Right lobe of liver (tissue), 4 donors: ENCODE measurements at regions not wholly inside any gene's neighbourhood (a gene's known extent, or its start where the extent isn't known, plus 50 kb on each side); places are given as distances from the start of the nearest gene placed in this dataset.

Experiments
- POLR2A ChIP-seq: fragments of 450-650 bp; IDR thresholded peaks from one replicate; pipeline ENCODE4 v1.6.1; 2017; ENCODE audit warnings: antibody characterized with exemption, mild to moderate bottlenecking
- TF ChIP-seq, protein P1 (sequence below), 4 donors: fragments of 200-600 bp in 3 of 4; fragments of 450-650 bp in 1 of 4; IDR thresholded peaks; one replicate each; pipeline versions ENCODE4 v1.5.1 to v1.8.0; 2016 to 2022; ENCODE audit warnings: antibody characterized with exemption in 4 of 4, mild to moderate bottlenecking in 2 of 4
- donor health status: DM: no; HTN: no; CAD: no.
- donor health status: DM: no; HTN: no; CAD: no.
- donor health status: DM: no; HTN: yes; CAD: no.

DNA sequence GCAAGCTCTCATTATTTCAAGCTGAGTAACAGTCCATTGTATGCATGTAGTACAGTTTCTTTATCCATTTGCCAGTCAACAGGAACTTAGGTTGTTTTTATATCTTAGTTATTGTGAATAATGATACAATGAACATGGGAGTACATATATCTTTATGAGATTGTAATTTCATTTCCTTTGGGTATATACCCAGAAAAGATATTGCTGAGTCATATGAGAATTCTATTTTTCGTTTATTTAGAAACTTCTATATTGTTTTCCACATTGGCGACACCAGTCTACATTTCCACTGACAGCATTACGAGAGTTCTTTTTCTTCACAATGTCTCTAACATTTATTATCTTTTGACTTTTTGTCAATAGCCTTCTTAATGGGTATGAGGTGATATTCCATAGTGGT lies 477.8 kb upstream of the PAPPA start:
- TF ChIP-seq, protein P1, sequence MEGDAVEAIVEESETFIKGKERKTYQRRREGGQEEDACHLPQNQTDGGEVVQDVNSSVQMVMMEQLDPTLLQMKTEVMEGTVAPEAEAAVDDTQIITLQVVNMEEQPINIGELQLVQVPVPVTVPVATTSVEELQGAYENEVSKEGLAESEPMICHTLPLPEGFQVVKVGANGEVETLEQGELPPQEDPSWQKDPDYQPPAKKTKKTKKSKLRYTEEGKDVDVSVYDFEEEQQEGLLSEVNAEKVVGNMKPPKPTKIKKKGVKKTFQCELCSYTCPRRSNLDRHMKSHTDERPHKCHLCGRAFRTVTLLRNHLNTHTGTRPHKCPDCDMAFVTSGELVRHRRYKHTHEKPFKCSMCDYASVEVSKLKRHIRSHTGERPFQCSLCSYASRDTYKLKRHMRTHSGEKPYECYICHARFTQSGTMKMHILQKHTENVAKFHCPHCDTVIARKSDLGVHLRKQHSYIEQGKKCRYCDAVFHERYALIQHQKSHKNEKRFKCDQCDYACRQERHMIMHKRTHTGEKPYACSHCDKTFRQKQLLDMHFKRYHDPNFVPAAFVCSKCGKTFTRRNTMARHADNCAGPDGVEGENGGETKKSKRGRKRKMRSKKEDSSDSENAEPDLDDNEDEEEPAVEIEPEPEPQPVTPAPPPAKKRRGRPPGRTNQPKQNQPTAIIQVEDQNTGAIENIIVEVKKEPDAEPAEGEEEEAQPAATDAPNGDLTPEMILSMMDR (IDR thresholded peaks at IDR 0.05), result no peak
- no peak for TF ChIP-seq POLR2A
